Activated CD8-positive, alpha-beta T cell treated with anti-CD3 and anti-CD28 coated beads, Interleukin-2, amount 10 ng/mL, durations not matched to agents 7 days and 5 days (primary cell): ENCODE measurements at regions not wholly inside any gene's neighbourhood (a gene's known extent, or its start where the extent isn't known, plus 50 kb on each side); places are given as distances from the start of the nearest gene placed in this dataset.
"Not testable (repeated sequence)": the region's sequence is repeated elsewhere in the genome, so short reads cannot be mapped to it uniquely, and the experiment has no call there.

Source experiments
- ATAC-seq: fragments of 150-1000 bp; cut with Tn5 transposase; one replicate; pipeline ENCODE4 v1.10.0; 2021; ENCODE audit warnings: moderate library complexity
- CTCF ChIA-PET: fragments of 350-600 bp; sonication (Branson Sonifier 250); formaldehyde crosslinking; loops from one replicate; lab custom pipeline; 2021; ENCODE audit warnings: antibody characterized with exemption; lab: Charles Lee
- POLR2A ChIA-PET: fragments of 350-600 bp; sonication (Branson Sonifier 250); formaldehyde crosslinking; loops from one replicate; lab custom pipeline; 2021; ENCODE audit warnings: antibody characterized with exemption; lab: Charles Lee
- DNase-seq: peaks from one replicate; pipeline ENCODE4 v3.0.0-alpha.2; 2020
- H3K27ac Mint-ChIP-seq: one replicate; pipeline ENCODE4 v1.8.0; 2021; ENCODE audit warnings: mild to moderate bottlenecking, mixed read lengths
- H3K27me3 Mint-ChIP-seq: one replicate; pipeline ENCODE4 v1.8.0; 2021; ENCODE audit warnings: low read depth, mixed read lengths
- H3K36me3 Mint-ChIP-seq: one replicate; pipeline ENCODE4 v1.8.0; 2021; ENCODE audit warnings: low read depth, mixed read lengths
- H3K4me1 Mint-ChIP-seq: one replicate; pipeline ENCODE4 v1.8.0; 2021; ENCODE audit warnings: low read depth, mixed read lengths
- H3K4me3 Mint-ChIP-seq: one replicate; pipeline ENCODE4 v1.8.0; 2021; ENCODE audit warnings: mild to moderate bottlenecking, mixed read lengths
- H3K9me3 Mint-ChIP-seq: one replicate; pipeline ENCODE4 v1.8.0; 2022; ENCODE audit warnings: mixed read lengths; ENCODE audit not compliant: insufficient read depth

GRCh38 chr10:84715911-84716310, 387.5 kb downstream of the CCSER2 start:
- ChIA-PET CTCF (interaction anchor here (1.0 to 1.4 kb wide), 3 partner anchors 11 to 176 kb away, joined by 3 to 5 read pairs (median 4); no protein-coding TSS in a partner anchor), POLR2A (no interaction called here)
- Mint-ChIP-seq H3K27me3 (peaks cover 1% of the 10 kb centered on the region), H3K9me3 (no peaks in the 10 kb centered on the region), H3K27ac (no peak overlapping the region), H3K36me3 (no peaks in the 10 kb centered on the region), H3K4me1 (no peaks in the 10 kb centered on the region), H3K4me3 (no peak overlapping the region)
- DNase-seq (no peak), ATAC-seq (no peak)

DNA sequence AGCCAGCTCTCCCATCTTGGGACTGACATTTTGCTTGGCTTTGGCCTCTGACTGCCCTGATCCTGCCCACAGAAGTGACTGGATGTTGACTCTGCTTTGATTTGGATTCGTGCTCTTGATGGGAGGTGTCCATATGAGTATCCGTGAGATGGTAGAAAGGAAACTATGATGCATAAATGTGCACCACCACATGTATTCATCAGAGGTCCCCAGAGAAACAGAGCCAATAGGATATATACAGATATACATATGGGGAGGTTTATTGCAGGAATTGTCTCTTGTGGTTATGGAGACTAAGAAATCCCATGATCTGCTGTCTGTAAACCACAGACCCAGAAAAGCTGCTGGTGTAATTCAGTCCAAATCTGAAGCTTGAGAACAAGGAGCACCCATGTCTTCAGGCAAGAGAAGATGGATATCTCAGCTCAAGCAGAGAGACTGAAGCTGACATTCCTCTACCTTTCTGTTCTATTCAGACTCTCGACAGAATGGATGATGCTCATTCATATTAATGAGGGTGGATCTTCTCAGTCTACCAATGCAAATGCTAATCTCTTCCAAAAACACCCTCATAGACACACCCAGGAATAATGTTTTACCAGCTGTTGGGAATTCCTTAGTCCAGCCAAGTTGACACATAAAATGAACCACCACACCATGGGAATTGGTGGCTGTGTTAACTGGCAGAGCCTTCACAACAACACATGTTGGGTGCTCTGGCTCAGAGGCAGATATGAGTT, 390.7 kb downstream of the CCSER2 start:
- Mint-ChIP-seq H3K9me3 (no peaks in the 10 kb centered on the region), H3K27ac (no peak overlapping the region), H3K4me1 (no peaks in the 10 kb centered on the region), H3K4me3 (no peak overlapping the region), H3K36me3 (no peaks in the 10 kb centered on the region), H3K27me3 (no peaks in the 10 kb centered on the region)
- POLR2A ChIA-PET, result no interaction called here
- ATAC-seq, result no peak
- no peak for DNase-seq
- CTCF ChIA-PET, result no interaction called here

GRCh38 chr10:84719687-84720086, 391.3 kb downstream of the CCSER2 start:
- CTCF ChIA-PET, result no interaction called here
- Mint-ChIP-seq H3K27me3 (no peaks in the 10 kb centered on the region), H3K9me3 (no peaks in the 10 kb centered on the region), H3K4me3 (no peak overlapping the region), H3K36me3 (no peaks in the 10 kb centered on the region), H3K4me1 (no peaks in the 10 kb centered on the region), H3K27ac (no peak overlapping the region)
- no peak for DNase-seq
- POLR2A ChIA-PET, result no interaction called here
- ATAC-seq, result no peak

GRCh38 chr10:84727398-84727797, 399.0 kb downstream of the CCSER2 start:
- Mint-ChIP-seq H3K4me1 (no peaks in the 10 kb centered on the region), H3K36me3 (no peaks in the 10 kb centered on the region), H3K4me3 (no peak overlapping the region), H3K27ac (no peak overlapping the region), H3K9me3 (no peaks in the 10 kb centered on the region), H3K27me3 (no peaks in the 10 kb centered on the region)
- ChIA-PET POLR2A (no interaction called here), CTCF (interaction anchor here (1.9 kb wide), 1 partner anchor 12 kb away, joined by 5 read pairs; no protein-coding TSS in a partner anchor)
- no peak for DNase-seq
- no peak for ATAC-seq

GRCh38 chr10:84739126-84739525, 410.7 kb downstream of the CCSER2 start:
- POLR2A ChIA-PET, H3K36me3 Mint-ChIP-seq, CTCF ChIA-PET, H3K4me3 Mint-ChIP-seq, H3K27me3 Mint-ChIP-seq, H3K9me3 Mint-ChIP-seq, DNase-seq, H3K4me1 Mint-ChIP-seq, H3K27ac Mint-ChIP-seq, ATAC-seq: not testable (repeated sequence)

DNA sequence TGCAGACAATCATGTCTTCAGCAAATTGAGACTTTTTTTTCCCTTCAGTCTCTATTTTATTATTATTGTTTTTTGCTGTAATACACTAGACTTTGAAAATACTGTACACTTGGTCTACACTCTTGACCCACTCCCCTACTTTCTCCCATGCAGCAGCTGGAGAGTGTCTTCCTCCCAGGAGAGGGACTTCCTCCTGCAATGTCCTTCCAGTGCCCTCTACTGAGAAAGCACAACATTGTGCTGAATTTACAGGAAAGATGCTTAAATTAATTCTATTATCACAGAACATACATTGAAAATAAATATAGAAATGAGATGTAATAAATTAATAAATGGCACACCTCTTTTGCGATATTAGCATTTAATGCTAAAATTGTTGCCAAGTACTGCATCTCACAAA, 411.3 kb downstream of the CCSER2 start:
- no peak for ATAC-seq
- Mint-ChIP-seq H3K27me3 (no peaks in the 10 kb centered on the region), H3K27ac (no peak overlapping the region), H3K9me3 (no peaks in the 10 kb centered on the region), H3K4me1 (no peaks in the 10 kb centered on the region), H3K4me3 (no peak overlapping the region), H3K36me3 (no peaks in the 10 kb centered on the region)
- CTCF ChIA-PET, result no interaction called here
- DNase-seq, result no peak
- POLR2A ChIA-PET, result no interaction called here

GRCh38 chr10:84743483-84743882, 415.1 kb downstream of the CCSER2 start:
- Mint-ChIP-seq H3K9me3 (no peaks in the 10 kb centered on the region), H3K27ac (no peak overlapping the region), H3K4me1 (no peaks in the 10 kb centered on the region), H3K36me3 (no peaks in the 10 kb centered on the region), H3K27me3 (no peaks in the 10 kb centered on the region), H3K4me3 (no peak overlapping the region)
- POLR2A ChIA-PET, result no interaction called here
- DNase-seq, result no peak
- ATAC-seq, result no peak
- CTCF ChIA-PET, result no interaction called here

DNA sequence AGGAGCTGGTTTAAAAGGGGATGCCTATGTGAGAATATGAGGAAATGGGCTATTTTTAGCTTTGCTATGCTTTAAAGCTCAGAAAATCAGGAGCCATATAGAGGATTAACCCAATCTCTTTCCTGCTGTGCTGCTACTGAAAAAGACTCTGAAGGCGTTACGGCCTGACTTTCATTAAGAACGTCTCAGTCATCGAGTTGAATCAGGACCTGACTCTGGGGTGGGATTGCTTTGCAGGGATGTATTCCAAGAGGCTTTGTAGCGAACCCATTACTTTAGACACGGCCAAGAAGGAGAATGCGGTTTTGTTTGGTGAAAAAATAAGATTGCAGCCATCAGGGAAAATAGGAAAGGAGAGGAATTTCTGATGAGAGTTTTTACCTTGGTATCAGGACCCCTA, 426.9 kb downstream of the CCSER2 start:
- CTCF ChIA-PET, result no interaction called here
- POLR2A ChIA-PET, result no interaction called here
- no peak for DNase-seq
- no peak for ATAC-seq
- Mint-ChIP-seq H3K27me3 (no peaks in the 10 kb centered on the region), H3K4me3 (no peak overlapping the region), H3K4me1 (no peaks in the 10 kb centered on the region), H3K27ac (no peak overlapping the region), H3K9me3 (no peaks in the 10 kb centered on the region), H3K36me3 (no peaks in the 10 kb centered on the region)

DNA sequence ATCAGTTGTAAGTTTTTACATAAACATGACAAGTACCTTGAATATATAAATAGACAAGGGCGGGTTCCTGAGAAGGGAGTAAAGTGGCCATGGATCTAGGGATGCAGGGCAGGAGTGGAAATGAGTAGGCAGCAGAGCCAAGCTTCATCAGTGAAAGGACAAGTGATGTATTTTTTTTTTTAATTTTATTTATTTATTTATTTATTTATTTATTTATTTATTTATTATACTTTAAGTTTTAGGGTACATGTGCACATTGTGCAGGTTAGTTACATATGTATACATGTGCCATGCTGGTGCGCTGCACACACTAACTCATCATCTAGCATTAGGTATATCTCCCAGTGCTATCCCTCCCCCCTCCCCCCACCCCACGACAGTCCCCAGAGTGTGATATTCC, 428.3 kb downstream of the CCSER2 start:
- H3K36me3 Mint-ChIP-seq, ATAC-seq, H3K4me1 Mint-ChIP-seq, H3K9me3 Mint-ChIP-seq, CTCF ChIA-PET, DNase-seq, POLR2A ChIA-PET, H3K4me3 Mint-ChIP-seq, H3K27me3 Mint-ChIP-seq, H3K27ac Mint-ChIP-seq: not testable (repeated sequence)

- not testable (repeated sequence) for H3K4me1 Mint-ChIP-seq
These were observed 433.7 kb downstream of the CCSER2 start for GRCh38 chr10:84761994-84762614.

GRCh38 chr10:84762754-84763394, 434.5 kb downstream of the CCSER2 start:
- Mint-ChIP-seq H3K4me1 (no peaks in the 10 kb centered on the region), H3K27me3 (no peaks in the 10 kb centered on the region), H3K9me3 (no peaks in the 10 kb centered on the region), H3K27ac (no peak overlapping the region), H3K4me3 (no peak overlapping the region), H3K36me3 (no peaks in the 10 kb centered on the region)
- ChIA-PET CTCF (no interaction called here), POLR2A (no interaction called here)
- DNase-seq (no peak), ATAC-seq (no peak)

More at GRCh38 chr10:84761994-84762614, 433.7 kb downstream of the CCSER2 start:
- H3K36me3 Mint-ChIP-seq, POLR2A ChIA-PET, H3K27ac Mint-ChIP-seq, ATAC-seq, CTCF ChIA-PET, H3K9me3 Mint-ChIP-seq, DNase-seq, H3K27me3 Mint-ChIP-seq, H3K4me3 Mint-ChIP-seq: not testable (repeated sequence)

GRCh38 chr10:84763965-84764364, 435.6 kb downstream of the CCSER2 start:
- DNase-seq (no peak), ATAC-seq (no peak)
- no peaks in the 10 kb centered on the region for H3K27me3 Mint-ChIP-seq
- no peaks in the 10 kb centered on the region for H3K36me3 Mint-ChIP-seq
- no peaks in the 10 kb centered on the region for H3K9me3 Mint-ChIP-seq
- ChIA-PET CTCF (no interaction called here), POLR2A (no interaction called here)
- no peak overlapping the region for H3K27ac Mint-ChIP-seq
- no peaks in the 10 kb centered on the region for H3K4me1 Mint-ChIP-seq
- no peak overlapping the region for H3K4me3 Mint-ChIP-seq
